ENCODE measurements at regions not wholly inside any gene's neighbourhood (a gene's known extent, or its start where the extent isn't known, plus 50 kb on each side); places are given as distances from the start of the nearest gene placed in this dataset.
"Not testable (repeated sequence)": the region's sequence is repeated elsewhere in the genome, so short reads cannot be mapped to it uniquely, and the experiment has no call there.

DNA sequence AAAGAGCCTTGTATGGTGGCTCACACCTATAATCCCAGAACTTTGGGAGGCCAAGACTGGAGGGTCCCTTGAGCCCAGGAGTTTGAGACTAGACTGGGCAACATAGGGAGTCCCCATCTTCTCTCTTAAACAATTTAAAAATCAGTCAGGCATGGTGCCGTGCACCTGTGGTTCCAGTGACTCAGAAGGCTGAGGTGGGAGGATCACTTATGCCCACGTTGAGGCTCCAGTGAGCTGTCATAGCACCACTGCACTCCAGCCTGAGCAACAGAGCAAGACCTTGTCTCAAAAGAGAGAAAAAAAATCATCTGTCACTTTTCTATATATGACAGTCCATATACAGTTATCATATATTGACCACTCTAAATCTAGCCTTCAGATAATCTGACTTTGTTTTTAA is 658.3 kb downstream of the LTN1 start:
- no peak for DNase-seq (ENCODE audit: low read depth in 4 of 4, low spot score in 3 of 4)

- no peak for DNase-seq (ENCODE audit: low read depth in 4 of 4, low spot score in 3 of 4)
Observed at GRCh38 chr21:28333578-28334075, 659.0 kb downstream of the LTN1 start.

GRCh38 chr21:28332796-28333195 is 659.9 kb downstream of the LTN1 start:
- no peak for DNase-seq (ENCODE audit: low read depth in 4 of 4, low spot score in 3 of 4)

- DNase-seq (ENCODE audit: low read depth in 4 of 4, low spot score in 3 of 4), result no peak
Observed at GRCh38 chr21:28325618-28326017, 667.1 kb downstream of the LTN1 start.

DNA sequence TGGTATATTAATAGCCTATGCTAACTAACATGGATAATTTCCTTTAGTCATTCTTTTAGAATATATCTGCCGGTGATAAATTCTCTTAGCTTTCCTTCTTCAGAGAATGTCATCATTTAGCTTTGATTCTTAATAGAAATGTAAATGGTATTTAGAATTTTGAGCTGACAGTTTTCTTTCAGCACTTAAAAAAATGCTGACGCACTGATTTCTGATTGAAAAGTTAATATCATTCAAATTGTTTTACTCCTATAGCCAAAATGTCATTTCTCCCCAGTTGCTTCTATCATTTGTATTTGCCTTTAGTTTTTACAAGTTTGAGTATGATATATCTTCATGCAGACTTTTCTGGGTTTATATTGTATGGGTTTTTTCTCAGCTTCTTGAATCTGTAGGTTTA is 668.0 kb downstream of the LTN1 start:
- DNase-seq (ENCODE audit: low read depth in 4 of 4, low spot score in 3 of 4), result no peak

- DNase-seq (ENCODE audit: low read depth in 4 of 4, low spot score in 3 of 4), result no peak
Observed at GRCh38 chr21:28317177-28317950, 675.3 kb downstream of the LTN1 start.

GRCh38 chr21:28311411-28312190 is 681.1 kb downstream of the LTN1 start:
- DNase-seq (ENCODE audit: low read depth in 4 of 4, low spot score in 3 of 4), result no peak

GRCh38 chr21:28310711-28311110 is 682.0 kb downstream of the LTN1 start:
- no peak for DNase-seq (ENCODE audit: low read depth in 4 of 4, low spot score in 3 of 4)

- no peak for DNase-seq (ENCODE audit: low read depth in 4 of 4, low spot score in 3 of 4)
Observed at GRCh38 chr21:28310171-28310685, 682.4 kb downstream of the LTN1 start.

- DNase-seq (ENCODE audit: low read depth in 4 of 4, low spot score in 3 of 4), result no peak
Observed at GRCh38 chr21:28309596-28309995, 683.1 kb downstream of the LTN1 start.

DNA sequence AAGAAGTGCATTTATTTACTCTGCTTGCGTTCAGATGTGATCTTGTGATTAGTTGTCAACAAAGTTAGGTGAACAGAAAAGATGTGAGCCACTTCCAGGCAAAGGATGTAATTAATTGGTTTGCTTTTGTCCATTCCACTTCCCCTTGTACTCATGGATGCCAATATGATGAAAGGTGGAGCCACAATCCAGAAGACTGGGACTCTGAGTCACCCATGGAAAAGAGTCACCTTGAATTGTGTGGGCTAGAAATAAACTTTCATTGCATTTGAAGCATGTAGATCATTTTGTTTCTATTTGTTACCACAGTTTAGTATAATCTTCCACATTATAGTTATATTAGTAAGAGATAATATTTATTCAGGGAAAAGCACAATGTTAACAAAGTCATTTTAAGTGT is 684.2 kb downstream of the LTN1 start:
- DNase-seq (ENCODE audit: low read depth in 4 of 4, low spot score in 3 of 4), result no peak

DNA sequence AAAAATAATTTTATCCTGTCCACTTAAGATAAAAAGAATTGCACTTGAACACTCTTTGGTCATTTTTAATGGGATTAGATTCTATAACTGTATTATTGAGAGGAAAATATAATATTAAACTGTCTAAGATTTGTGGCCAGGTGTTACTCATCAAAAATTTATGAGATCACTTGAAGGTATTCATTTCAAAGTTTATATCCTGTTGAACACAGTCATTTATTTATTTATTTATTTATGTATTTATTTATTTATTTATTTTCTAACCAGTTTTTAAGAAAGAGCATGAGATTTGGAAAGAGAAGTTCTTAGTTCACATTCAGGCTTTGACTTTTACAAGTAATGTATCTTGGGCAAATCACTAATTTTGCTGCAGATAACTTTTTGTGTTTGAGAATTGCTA is 692.7 kb downstream of the LTN1 start:
- DNase-seq (ENCODE audit: low read depth in 4 of 4, low spot score in 3 of 4), result no peak

DNA sequence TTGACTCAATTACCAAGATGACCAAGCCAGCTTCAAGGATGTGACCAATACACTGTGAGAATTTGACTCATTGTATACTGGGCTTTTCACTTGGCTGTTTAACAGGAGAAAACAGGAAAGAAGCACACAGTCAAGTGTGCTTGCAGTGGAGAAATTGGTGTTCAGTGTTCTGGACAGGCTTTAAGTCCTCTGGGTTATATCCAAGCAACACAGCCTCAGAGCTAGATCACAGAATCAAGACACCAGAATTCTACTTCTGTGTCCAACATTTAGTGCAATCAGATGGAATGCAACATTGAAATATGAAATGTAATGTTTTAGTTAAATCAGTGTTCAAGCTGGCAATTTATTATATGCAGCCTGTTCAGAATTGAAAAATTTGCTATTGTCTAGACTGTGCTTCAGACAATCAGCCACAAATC is 694.4 kb downstream of the LTN1 start:
- DNase-seq (ENCODE audit: low read depth in 4 of 4, low spot score in 3 of 4), result no peak

GRCh38 chr21:28294051-28294450 is 698.6 kb downstream of the LTN1 start:
- DNase-seq (ENCODE audit: low read depth in 4 of 4, low spot score in 3 of 4), result no peak

DNA sequence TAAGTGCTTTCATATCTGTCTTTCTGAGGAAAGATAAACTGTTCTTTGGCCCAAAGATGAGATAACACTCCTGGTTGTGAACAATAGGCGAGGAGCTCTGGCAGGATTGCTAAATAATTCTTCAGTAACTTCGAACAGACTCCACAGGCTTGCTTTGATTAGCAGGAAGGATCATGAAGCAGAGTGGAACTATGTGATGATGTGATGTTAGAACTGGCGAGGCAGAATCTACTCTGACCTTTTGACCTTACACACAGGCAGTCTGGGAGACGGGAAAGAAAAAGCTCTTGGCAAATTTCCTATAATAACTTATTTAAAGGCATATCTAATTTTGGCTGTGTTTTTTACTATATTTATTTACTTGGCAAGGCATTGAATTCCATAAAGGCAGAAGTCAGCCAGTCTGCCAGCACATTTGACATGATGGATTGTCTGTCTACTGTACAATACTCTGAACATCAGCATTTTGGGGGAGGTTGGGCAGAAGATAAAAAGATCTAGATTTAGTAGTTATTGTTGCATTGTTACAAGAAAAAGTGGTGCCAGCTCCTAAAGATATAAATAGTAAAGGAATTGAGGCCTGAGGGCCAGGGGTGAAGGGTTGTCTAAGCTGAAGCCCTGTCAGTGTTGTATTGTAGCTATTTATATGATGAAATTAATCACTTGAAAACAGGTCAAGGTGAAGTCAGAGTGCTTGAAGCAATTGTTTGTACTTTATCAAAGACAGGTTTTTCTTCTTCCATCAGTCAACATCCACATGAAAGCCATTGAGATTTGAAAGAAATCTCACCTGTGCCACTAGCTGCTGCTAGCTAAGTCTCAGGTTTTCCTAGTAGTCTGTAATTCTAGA is 708.8 kb downstream of the LTN1 start:
- peak; percentile 13 to 32 (median 26) for DNase-seq (ENCODE audit: low read depth in 4 of 4, low spot score in 3 of 4)

DNA sequence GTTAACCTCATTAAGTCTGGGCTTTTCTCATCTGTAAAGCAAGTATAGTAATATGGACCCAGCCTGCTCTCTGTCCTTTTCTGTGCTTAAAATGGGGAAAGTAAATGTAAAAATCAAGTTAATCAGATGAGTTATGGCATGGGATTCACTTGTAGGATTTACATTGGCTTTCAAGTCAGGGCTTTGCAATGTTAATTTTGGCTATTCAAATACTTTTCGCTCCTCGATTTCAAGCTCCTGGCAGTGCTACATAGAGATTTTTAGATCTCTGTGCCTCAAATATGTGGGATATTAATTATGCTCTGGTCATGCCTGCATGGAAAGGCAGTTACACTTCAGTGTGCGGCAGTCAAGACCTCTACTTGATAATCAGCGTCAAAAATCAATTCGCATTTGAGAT is 709.8 kb downstream of the LTN1 start:
- DNase-seq (ENCODE audit: low read depth in 4 of 4, low spot score in 3 of 4), result no peak

DNA sequence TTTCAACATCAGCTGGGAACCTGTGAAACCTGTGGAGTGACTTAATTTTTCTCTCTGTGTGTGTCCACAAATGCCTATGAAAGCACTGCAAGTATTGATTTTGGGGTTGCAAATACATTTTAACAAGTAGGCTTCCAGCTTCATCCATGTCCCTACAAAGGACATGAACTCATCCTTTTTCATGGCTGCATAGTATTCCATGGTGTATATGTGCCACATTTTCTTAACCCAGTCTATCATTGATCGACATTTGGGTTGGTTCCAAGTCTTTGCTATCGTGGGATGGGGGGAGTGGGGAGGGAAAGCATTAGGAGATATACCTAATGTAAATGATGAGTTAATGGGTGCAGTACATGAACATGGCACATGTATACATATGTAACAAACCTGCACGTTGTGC is 711.3 kb downstream of the LTN1 start:
- DNase-seq (ENCODE audit: low read depth in 4 of 4, low spot score in 3 of 4), result not testable (repeated sequence)

GRCh38 chr21:28280611-28281010 is 712.1 kb downstream of the LTN1 start:
- DNase-seq (ENCODE audit: low read depth in 4 of 4, low spot score in 3 of 4), result no peak

DNA sequence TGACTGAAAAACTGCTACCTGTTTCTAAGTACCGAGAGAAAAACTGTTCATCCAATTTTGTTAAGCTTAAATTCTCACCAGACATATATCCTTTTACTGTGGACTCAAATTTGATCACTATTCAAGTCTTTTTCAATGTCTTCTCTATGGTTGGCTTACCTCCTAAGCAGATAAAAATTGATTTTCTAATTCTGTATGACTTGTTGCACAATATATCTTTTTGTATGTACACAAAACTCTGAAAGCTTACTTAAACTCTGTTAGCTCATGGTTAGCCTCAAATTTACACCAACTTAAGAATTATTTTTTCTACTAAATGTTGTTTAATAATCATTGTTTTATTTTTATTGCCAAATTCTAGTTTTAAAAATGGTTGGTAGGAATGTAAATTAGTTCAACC is 715.4 kb downstream of the LTN1 start:
- DNase-seq (ENCODE audit: low read depth in 4 of 4, low spot score in 3 of 4), result no peak

- no peak for DNase-seq (ENCODE audit: low read depth in 4 of 4, low spot score in 3 of 4)
Observed at GRCh38 chr21:28272272-28272992, 720.2 kb downstream of the LTN1 start.
